ENCODE measurements at regions not wholly inside any gene's neighbourhood (a gene's known extent, or its start where the extent isn't known, plus 50 kb on each side); places are given as distances from the start of the nearest gene placed in this dataset.

DNA sequence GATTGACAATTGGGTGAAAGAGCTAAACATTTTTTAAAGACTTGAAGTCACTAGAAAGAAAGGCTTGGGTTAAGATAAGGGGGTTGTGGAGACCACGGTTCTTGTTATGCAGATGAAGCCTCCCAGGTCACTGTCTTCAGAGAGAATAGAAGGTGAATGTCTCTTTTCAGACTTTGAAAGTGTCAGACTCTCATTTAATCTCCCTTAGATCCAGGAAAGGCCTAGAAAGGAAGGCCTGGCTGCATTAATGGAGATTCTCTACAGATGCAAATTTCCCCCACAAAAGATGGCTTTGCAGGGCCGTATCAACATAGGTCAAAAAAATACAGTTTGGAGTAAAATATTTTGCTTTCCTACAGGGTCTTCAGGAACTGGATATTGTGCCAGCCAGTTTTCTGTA, 193.9 kb downstream of the RTP5 start:
- H3K4me3 ChIP-seq (ENCODE audit: extremely low read depth in 1 of 4, insufficient read depth in 2 of 4, low read depth in 3 of 4, low read length in 4 of 4) = peak overlapping the region in 1 of 4 experiments; percentile 32; a peak in 2 of 8 replicates
- peaks cover 0 to 2% (median 0%) of the 10 kb centered on the region in 4 experiments; a peak in 3 of 7 replicates for H3K27me3 ChIP-seq (replicated peaks in 1 of 4; ENCODE audit: control insufficient read depth in 3 of 4, extremely low read depth in 1 of 4, insufficient read depth in 3 of 4, low read length in 3 of 4)
- H3K9ac ChIP-seq (replicated peaks in 1 of 4; ENCODE audit: extremely low read depth in 1 of 4, low read depth in 3 of 4, low read length in 3 of 4) = no peak overlapping the region
- DNase-seq (ENCODE audit: low read depth in 1 of 2, low spot score in 2 of 2) (no peak), FAIRE-seq (no peak)
- H2AFZ ChIP-seq (ENCODE audit: low read length) = no peak overlapping the region
- H3K14ac ChIP-seq (ENCODE audit: insufficient read length) = no peak overlapping the region
- peaks cover 3 to 17% (median 10%) of the 10 kb centered on the region in 4 experiments for H3K4me1 ChIP-seq (replicated peaks in 1 of 4; ENCODE audit: control insufficient read depth in 3 of 4, insufficient read depth in 4 of 4, low read length in 3 of 4)
- peaks cover 0 to 4% of the 10 kb centered on the region in 2 experiments for H4K20me1 ChIP-seq (replicated peaks in 1 of 2; ENCODE audit: control insufficient read depth in 1 of 2, insufficient read depth in 2 of 2, low read length in 2 of 2)
- H3K4me2 ChIP-seq (ENCODE audit: insufficient read depth in 1 of 2, low read depth in 2 of 2, low read length in 2 of 2) = peak overlapping the region; percentile 43 to 58
- H3K56ac ChIP-seq (replicated peaks; ENCODE audit: insufficient read length, low read depth, low read length) = no peak overlapping the region
- peak overlapping the region; percentile 85; the same call in 1 of the 2 replicates for H2BK5ac ChIP-seq (ENCODE audit: low read depth, low read length)
- POLR2A ChIA-PET (ENCODE audit: partially characterized antibody) = interaction anchor here (0.9 kb wide), 1 partner anchor 12 kb away, joined by 3 read pairs; no protein-coding TSS in a partner anchor
- no peak overlapping the region for H3K27ac ChIP-seq (ENCODE audit: low read depth, low read length)
- no peaks in the 10 kb centered on the region for H3K36me3 ChIP-seq (ENCODE audit: control insufficient read depth in 2 of 4, insufficient read depth in 4 of 4, low read length in 3 of 4)
- TF ChIP-seq POU5F1 (IDR thresholded peaks at IDR 0.05; ENCODE audit: low read depth, low read length) = peak; percentile 72; the same call in 1 of the 2 replicates
- no peak for TF ChIP-seq SP2 (IDR thresholded peaks at IDR 0.05; ENCODE audit: low read length)
- no peak for TF ChIP-seq EZH2 (IDR thresholded peaks at IDR 0.05; ENCODE audit: low read depth, low read length, severe bottlenecking)
- TF ChIP-seq NANOG (IDR thresholded peaks at IDR 0.05; ENCODE audit: insufficient read depth, low read depth, low read length, poor library complexity, severe bottlenecking) = peak; percentile 69
- no peak for TF ChIP-seq CEBPB (IDR thresholded peaks at IDR 0.05; ENCODE audit: low read depth, low read length)
- TF ChIP-seq SP1 (IDR thresholded peaks at IDR 0.05; ENCODE audit: low read depth, low read length) = no peak
- peaks cover 3% of the 10 kb centered on the region for H3K23me2 ChIP-seq (ENCODE audit: low read depth, low read length)
- H3K9me3 ChIP-seq (ENCODE audit: insufficient read depth in 2 of 2, low read depth in 1 of 2, low read length in 1 of 2) = peaks cover 16 to 18% of the 10 kb centered on the region in 2 experiments
- WGBS, 2 experiments (ENCODE audit: extremely low coverage in 1 of 2, insufficient coverage in 1 of 2, insufficient read length in 1 of 2, insufficient replicate concordance in 2 of 2, low coverage in 1 of 2, low lambda C conversion rate in 2 of 2, missing lambda C conversion rate in 1 of 2) = 7% methylated on average over 2 of the region's 2 CpGs; no CpG with 5 or more reads in 1 of the 2 experiments
- H3K79me1 ChIP-seq (ENCODE audit: low read depth, low read length) = no peaks in the 10 kb centered on the region
- H2BK120ac ChIP-seq (replicated peaks; ENCODE audit: low read depth, low read length) = peak overlapping the region; percentile 97
- peak overlapping the region; percentile 5; the same call in 1 of the 2 replicates for H4K8ac ChIP-seq (ENCODE audit: extremely low read depth, insufficient read depth, low read length)
- no peak overlapping the region for H4K91ac ChIP-seq (replicated peaks; ENCODE audit: insufficient read length, low read length)
- H4K5ac ChIP-seq (ENCODE audit: insufficient read length, low read depth, low read length) = peak overlapping the region; percentile 73
- H2BK15ac ChIP-seq (ENCODE audit: low read length) = no peak overlapping the region
- H3K23ac ChIP-seq (ENCODE audit: insufficient read length) = no peak overlapping the region
- H2BK20ac ChIP-seq (ENCODE audit: low read length) = no peak overlapping the region
- no peak overlapping the region for H2BK12ac ChIP-seq (ENCODE audit: low read depth, low read length)
- no peak overlapping the region for H3K4ac ChIP-seq (replicated peaks; ENCODE audit: insufficient read length, low read depth, low read length)
- H2AK5ac ChIP-seq (ENCODE audit: low read depth, low read length) = no peak overlapping the region
- H3K79me2 ChIP-seq (ENCODE audit: control insufficient read depth in 1 of 2, insufficient read depth in 2 of 2, low read length in 2 of 2) = no peaks in the 10 kb centered on the region
- H3K18ac ChIP-seq (ENCODE audit: extremely low read depth, low read length) = peak overlapping the region; percentile 73; the same call in 1 of the 2 replicates
- CTCF ChIA-PET (ENCODE audit: partially characterized antibody) = no interaction called here

All from H1 (cell line).